ENCODE measurements at regions not wholly inside any gene's neighbourhood (a gene's known extent, or its start where the extent isn't known, plus 50 kb on each side); places are given as distances from the start of the nearest gene placed in this dataset.
"Not testable (repeated sequence)": the region's sequence is repeated elsewhere in the genome, so short reads cannot be mapped to it uniquely, and the experiment has no call there.

GRCh38 chr22:25488244-25489020, 76.0 kb upstream of the GRK3 start:
- no peak for DNase-seq (ENCODE audit: low spot score)

DNA sequence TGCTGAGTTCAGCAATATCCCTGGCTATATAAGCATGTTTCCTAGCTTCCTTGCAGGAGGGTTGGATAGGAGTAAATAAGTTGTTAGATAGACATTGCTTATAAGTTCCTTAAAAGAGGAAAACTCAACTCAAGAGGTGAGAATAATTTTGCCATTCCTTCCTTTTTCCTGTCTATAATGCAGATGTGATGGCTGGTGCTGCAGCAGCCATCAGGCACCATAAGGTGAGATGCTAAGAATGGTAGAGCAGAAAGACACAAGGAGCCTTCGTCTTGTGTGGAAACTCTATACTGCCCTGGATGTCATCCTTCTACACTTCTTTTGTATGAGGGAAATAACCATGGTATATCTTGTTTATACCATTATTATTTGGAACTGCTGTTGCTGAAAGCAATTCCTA, 74.5 kb upstream of the GRK3 start:
- no peak for DNase-seq (ENCODE audit: low spot score)

DNA sequence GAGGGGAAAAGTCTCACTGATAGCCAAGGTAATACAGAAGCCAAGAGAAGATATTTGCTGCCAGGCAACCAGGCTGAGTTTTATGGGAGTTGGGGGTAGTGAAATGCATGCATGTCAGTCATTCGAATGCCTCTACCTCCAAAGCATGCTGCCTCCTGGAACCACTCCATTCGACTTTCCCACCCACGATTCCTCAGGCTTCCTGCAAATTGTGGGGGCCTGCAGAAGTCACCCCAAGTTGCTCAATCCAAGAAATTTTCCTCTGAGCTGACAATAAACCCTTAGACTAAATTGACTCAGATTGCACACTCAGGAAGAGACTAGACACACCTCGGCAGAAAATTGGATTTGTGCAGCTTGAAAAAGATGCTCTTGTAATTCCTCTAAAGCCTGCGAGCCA, 73.6 kb upstream of the GRK3 start:
- DNase-seq (ENCODE audit: low spot score): no peak

DNA sequence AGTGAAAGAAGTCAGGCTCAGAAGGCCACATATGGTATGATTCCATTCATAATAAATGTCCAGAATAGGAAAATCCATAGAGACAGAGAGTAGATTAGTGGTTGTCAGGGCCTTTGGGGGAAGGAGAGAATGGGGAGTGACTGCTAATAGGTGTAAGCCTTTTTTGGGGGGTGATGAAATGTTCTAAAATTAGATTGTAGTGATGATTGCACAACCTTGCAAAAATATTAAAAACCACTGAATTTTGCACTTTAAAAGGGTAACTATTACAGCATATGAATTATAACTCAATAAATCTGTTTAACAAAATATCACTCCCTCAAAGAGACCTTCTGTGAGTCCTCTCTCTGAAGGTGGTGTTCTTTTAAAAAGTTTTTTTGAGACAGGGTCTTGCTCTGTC, 72.3 kb upstream of the GRK3 start:
- DNase-seq (ENCODE audit: low spot score): no peak

GRCh38 chr22:25492841-25493734, 71.4 kb upstream of the GRK3 start:
- no peak for DNase-seq (ENCODE audit: low spot score)

DNA sequence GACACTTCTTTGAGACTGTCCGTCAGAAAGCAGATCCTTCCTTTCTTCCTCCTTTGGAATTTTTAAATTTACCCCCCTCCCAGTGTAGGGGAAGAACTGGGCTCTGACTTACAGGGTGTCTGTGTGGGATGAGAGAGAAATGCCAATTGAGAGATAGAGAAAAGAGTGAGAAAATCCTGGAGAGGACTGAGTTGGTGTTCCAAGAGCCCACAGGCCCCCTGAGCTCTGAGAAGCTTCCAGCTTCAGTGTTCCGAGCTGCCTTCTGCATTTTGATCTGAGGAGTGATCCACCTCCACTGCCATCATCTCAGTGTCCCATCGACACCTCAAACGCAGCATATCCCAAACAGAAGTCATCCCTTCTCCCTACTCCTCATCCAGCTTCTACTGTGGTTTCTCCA, 70.7 kb upstream of the GRK3 start:
- no peak for DNase-seq (ENCODE audit: low spot score)

DNA sequence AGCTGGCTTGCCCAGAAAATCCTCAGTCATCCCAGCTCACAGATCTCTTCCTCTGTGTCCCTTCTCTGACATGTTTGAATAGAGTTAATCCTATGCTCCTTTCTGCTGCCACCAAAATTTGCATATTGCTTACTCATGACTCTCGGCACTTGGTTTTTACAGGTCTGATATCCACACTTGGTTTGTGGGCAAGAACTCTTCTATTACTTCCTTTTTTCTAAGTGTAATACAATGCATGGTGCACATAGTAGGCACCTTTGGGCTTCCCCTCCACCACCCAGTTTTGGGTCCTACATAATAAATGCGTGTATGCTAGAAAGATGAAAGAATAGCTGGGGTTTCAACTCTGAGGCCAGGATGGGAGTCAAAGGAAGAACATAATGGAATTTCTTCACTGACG, 69.7 kb upstream of the GRK3 start:
- no peak for DNase-seq (ENCODE audit: low spot score)

DNA sequence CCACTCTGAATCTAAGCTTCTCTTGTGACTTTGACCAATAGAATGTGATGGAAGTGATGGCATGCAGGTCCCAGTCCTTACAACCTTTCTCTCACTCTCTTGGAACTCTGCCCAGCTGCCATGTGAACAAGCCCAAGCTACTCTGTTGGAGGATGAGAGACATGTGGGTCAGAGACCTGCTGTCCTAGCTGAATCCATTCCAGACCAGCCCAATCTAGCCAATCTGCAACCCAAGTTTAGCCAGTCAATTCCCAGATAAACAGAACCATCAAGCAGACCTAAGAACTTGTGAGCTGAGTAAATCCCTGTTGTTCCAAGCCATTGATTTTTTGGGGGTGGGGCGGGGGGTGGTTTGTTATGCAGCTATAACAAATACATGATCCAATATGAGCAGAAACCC, 69.2 kb upstream of the GRK3 start:
- DNase-seq (ENCODE audit: low spot score): no peak

GRCh38 chr22:25496396-25497064, 67.9 kb upstream of the GRK3 start:
- DNase-seq (ENCODE audit: low spot score): no peak

DNA sequence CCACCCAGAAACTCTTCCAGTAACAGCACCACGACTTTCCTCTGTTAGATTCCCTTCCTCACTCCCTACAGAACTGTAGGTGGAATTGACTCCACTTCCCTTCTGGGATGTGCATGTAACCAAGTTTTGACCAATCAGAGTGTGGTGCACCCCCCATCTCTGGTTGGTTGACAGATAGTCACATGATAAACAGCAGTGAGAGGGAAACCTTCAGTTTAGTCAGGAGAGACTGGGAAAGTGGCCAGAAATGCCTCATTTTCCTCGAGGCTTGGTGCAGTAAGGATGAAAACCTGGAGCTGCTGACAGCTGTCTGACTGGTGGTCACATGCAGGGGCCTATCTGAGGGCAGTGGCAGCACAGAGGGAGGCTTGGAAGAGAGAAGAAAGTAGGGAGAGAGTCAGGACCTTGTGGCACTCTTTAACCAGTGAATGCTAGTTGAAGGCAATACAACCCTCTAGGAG, 67.3 kb upstream of the GRK3 start:
- DNase-seq (ENCODE audit: low spot score): no peak

DNA sequence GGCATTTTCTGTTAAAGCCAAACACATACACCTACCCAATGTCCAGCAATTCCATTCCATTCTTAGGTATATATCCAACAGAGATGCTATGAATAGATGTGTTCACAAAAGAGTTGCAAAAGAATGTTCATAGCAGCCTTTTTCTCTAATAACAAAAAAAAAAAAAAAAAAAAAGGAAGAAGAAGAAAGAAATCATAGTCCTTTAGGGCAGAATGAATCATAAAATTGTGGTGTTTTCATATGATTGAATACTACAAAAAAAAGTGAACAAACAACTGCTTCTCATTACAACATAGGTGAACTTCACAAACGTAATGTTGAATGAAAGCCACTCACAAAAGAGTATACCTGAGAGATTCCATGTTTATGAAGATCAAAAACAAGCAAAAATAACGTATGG, 66.8 kb upstream of the GRK3 start:
- no peak for DNase-seq (ENCODE audit: low spot score)

GRCh38 chr22:25500671-25501070, 63.8 kb upstream of the GRK3 start:
- not testable (repeated sequence) for DNase-seq (ENCODE audit: low spot score)

DNA sequence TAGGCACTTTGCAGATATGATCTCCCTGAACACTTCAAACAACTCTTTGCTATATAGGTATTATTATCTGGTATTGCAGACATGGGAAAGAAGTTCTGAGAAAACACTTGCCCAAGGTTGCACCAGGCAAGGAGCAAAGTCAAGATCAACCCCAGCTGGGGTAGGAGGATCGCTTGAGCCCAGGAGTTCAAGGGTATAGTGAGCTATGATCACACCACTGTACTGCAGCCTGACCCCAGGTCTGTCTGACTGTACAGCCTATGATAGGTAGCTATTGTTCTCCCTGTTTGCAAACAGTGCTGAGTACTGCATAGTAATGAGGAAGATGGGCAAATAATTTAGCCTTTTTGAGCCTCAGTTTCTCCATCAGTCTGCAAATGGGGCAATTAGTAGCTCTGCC, 60.5 kb upstream of the GRK3 start:
- DNase-seq (ENCODE audit: low spot score): not testable (repeated sequence)

DNA sequence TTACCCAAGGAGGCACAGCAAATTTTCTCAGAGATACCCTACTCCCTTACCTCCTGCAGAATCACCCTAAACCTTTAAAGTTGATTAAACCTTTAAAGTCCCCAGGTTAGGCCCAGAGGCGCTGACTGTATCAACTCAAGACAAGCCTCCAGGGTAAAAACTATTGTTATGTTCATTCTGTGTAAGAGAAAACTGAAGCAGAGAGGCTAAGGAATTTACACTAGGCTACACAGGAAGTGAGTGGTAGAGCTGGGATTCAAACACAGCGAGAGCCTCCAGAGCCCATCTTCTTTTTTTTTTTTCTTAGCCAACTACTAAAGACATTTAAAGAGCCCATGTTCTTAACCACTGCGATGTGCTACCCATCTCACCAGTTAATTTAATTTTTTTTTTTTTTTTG, 56.3 kb upstream of the GRK3 start:
- no peak for DNase-seq (ENCODE audit: low spot score)

DNA sequence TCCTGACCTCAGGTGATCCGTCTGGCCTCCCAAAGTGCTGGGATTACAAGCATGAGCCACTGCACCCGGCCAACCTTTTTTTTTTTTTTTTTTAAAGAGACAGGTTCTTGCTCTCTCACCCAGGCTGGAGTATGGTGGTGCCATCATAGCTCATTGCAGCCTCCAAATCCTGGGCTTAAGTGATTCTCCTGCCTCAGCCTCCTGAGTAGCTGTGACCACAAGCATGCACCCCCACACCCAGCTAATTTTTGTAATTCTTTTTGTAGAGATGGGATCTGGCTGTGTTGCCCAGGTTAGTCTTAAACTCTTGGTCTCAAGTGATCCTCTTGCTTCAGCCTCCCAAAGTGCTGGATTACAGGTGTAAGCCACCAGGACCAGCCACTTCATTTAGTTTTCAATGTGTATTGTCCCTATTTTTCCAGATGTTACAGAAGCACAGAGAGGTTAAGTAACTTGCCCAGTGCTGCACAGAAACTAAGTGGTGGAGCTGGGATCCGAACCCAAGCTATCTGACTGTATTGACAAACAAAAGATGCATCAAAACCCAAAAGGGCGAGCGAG, 55.6 kb upstream of the GRK3 start:
- DNase-seq (ENCODE audit: low spot score): no peak

DNA sequence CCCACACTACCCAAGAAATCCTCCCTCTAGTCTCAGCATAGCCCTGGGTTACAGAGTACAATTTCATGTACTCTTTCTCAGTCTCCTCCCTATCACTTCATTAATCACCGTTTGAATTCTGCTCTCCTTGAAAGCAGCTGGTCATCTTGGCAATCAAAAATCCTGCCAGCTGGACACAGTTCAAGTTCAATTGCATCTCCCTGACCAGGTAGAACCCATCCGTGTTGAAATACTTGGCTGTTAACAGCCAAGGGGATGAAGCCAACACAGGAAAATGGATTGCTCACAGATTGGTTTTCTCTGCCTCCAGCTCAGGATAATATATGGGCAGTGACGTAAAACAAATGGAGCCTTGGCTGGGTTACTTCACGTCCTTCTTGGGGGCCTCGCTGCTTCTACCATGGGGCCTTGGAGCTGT, 55.1 kb upstream of the GRK3 start:
- no peak for DNase-seq (ENCODE audit: low spot score)

GRCh38 chr22:25510876-25511275, 53.6 kb upstream of the GRK3 start:
- no peak for DNase-seq (ENCODE audit: low spot score)

DNA sequence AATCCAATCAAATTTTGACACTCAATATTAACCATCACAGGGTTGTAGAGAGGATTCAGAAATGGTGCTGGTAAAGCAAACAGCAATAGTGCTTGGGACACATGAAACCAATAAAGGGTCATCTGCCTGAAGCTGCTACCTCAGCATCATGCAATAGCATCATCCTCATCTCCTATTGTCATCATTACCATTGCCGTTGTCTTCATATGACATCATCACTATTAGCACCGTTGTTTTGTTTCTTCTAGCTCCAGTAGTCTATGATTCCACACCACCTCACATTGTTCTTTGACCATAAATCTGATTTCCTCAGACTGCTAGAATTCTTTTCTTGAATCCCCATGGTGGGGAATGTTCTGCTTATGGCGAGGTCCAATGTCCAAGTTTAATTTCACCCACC, 52.8 kb upstream of the GRK3 start:
- DNase-seq (ENCODE audit: low spot score): no peak

GRCh38 chr22:25514436-25515180, 49.9 kb upstream of the GRK3 start:
- no peak for DNase-seq (ENCODE audit: low spot score)

All from germinal center (tissue), 1 donor.